ENCODE measurements at regions not wholly inside any gene's neighbourhood (a gene's known extent, or its start where the extent isn't known, plus 50 kb on each side); places are given as distances from the start of the nearest gene placed in this dataset.

GRCh38 chr13:40084934-40085333 is 429.5 kb downstream of the COG6 start:
- no peak for DNase-seq

GRCh38 chr13:40087091-40088002 is 431.9 kb downstream of the COG6 start:
- no peak for DNase-seq

- no peak for DNase-seq
Measured at GRCh38 chr13:40094056-40094455, 438.6 kb downstream of the COG6 start.

- no peak for DNase-seq
Measured at GRCh38 chr13:40095695-40096356, 440.4 kb downstream of the COG6 start.

GRCh38 chr13:40096357-40096901 is 441.0 kb downstream of the COG6 start:
- DNase-seq = no peak

GRCh38 chr13:40098246-40098645 is 442.8 kb downstream of the COG6 start:
- no peak for DNase-seq

- DNase-seq = no peak
Measured at GRCh38 chr13:40101708-40102359, 446.4 kb downstream of the COG6 start.

- no peak for DNase-seq
Measured at GRCh38 chr13:40102360-40102727, 446.9 kb downstream of the COG6 start.

- DNase-seq = no peak
Measured at GRCh38 chr13:40102854-40103253, 447.4 kb downstream of the COG6 start.

GRCh38 chr13:40103864-40104263 is 448.4 kb downstream of the COG6 start:
- no peak for DNase-seq

- DNase-seq = no peak
Measured at GRCh38 chr13:40105231-40105630, 449.8 kb downstream of the COG6 start.

GRCh38 chr13:40109351-40109844 is 453.9 kb downstream of the COG6 start:
- no peak for DNase-seq

GRCh38 chr13:40113643-40114304 is 458.3 kb downstream of the COG6 start:
- DNase-seq = no peak

- no peak for DNase-seq
Measured at GRCh38 chr13:40114305-40114896, 458.9 kb downstream of the COG6 start.

- DNase-seq = no peak
Measured at GRCh38 chr13:40115426-40115825, 460.0 kb downstream of the COG6 start.

GRCh38 chr13:40116008-40116407 is 460.5 kb downstream of the COG6 start:
- DNase-seq = no peak

- DNase-seq = no peak
Measured at GRCh38 chr13:40118337-40118736, 462.9 kb downstream of the COG6 start.

GRCh38 chr13:40119852-40120251 is 464.4 kb downstream of the COG6 start:
- no peak for DNase-seq

GRCh38 chr13:40120288-40120687 is 464.8 kb downstream of the COG6 start:
- no peak for DNase-seq

GRCh38 chr13:40120781-40121180 is 465.3 kb downstream of the COG6 start:
- DNase-seq = no peak

GRCh38 chr13:40121722-40122121 is 466.3 kb downstream of the COG6 start:
- DNase-seq = no peak

GRCh38 chr13:40123962-40124632 is 468.6 kb downstream of the COG6 start:
- no peak for DNase-seq
